ENCODE measurements at regions not wholly inside any gene's neighbourhood (a gene's known extent, or its start where the extent isn't known, plus 50 kb on each side); places are given as distances from the start of the nearest gene placed in this dataset.
"Not testable (repeated sequence)": the region's sequence is repeated elsewhere in the genome, so short reads cannot be mapped to it uniquely, and the experiment has no call there.

- Histone ChIP-seq H3K9me3 (ENCODE audit: control insufficient read depth, low read length) (no peaks in the 10 kb centered on the region), H3K27ac (ENCODE audit: low read depth, low read length, severe bottlenecking) (no peak overlapping the region), H3K36me3 (ENCODE audit: control insufficient read depth, insufficient read depth, low read length) (no peaks in the 10 kb centered on the region), H3K4me1 (ENCODE audit: control insufficient read depth, insufficient read depth, low read length, poor library complexity, severe bottlenecking) (peaks cover 3% of the 10 kb centered on the region), H3K4me3 (ENCODE audit: extremely low read depth, insufficient read depth, low read length, poor library complexity, severe bottlenecking) (no peak overlapping the region)
Measured at GRCh38 chr4:174012886-174013259, 270.6 kb downstream of the FBXO8 start.

GRCh38 chr4:174012135-174012885, 271.2 kb downstream of the FBXO8 start:
- WGBS, 2 experiments (ENCODE audit: insufficient coverage in 2 of 2): 100% methylated on average over 2 to 3 of the region's 4 CpGs
- Histone ChIP-seq H3K9me3 (ENCODE audit: control insufficient read depth, low read length) (no peaks in the 10 kb centered on the region), H3K4me1 (ENCODE audit: control insufficient read depth, insufficient read depth, low read length, poor library complexity, severe bottlenecking) (peaks cover 3% of the 10 kb centered on the region), H3K27ac (ENCODE audit: low read depth, low read length, severe bottlenecking) (no peak overlapping the region), H3K4me3 (ENCODE audit: extremely low read depth, insufficient read depth, low read length, poor library complexity, severe bottlenecking) (no peak overlapping the region), H3K36me3 (ENCODE audit: control insufficient read depth, insufficient read depth, low read length) (no peaks in the 10 kb centered on the region)

- H3K27ac ChIP-seq (ENCODE audit: low read depth, low read length, severe bottlenecking): no peak overlapping the region
- H3K9me3 ChIP-seq (ENCODE audit: control insufficient read depth, low read length): no peaks in the 10 kb centered on the region
- H3K36me3 ChIP-seq (ENCODE audit: control insufficient read depth, insufficient read depth, low read length): no peaks in the 10 kb centered on the region
- H3K4me1 ChIP-seq (ENCODE audit: control insufficient read depth, insufficient read depth, low read length, poor library complexity, severe bottlenecking): peaks cover 3% of the 10 kb centered on the region
- no peak overlapping the region for H3K4me3 ChIP-seq (ENCODE audit: extremely low read depth, insufficient read depth, low read length, poor library complexity, severe bottlenecking)
- WGBS, 2 experiments (ENCODE audit: insufficient coverage in 2 of 2): 77 to 81% methylated on average over 3 of the region's 3 CpGs
Measured at GRCh38 chr4:174010547-174010946, 272.9 kb downstream of the FBXO8 start.

- WGBS, 2 experiments (ENCODE audit: insufficient coverage in 2 of 2): 75 to 100% methylated on average over 1 to 2 of the region's 3 CpGs
- H3K4me3 ChIP-seq (ENCODE audit: extremely low read depth, insufficient read depth, low read length, poor library complexity, severe bottlenecking): no peak overlapping the region
- no peaks in the 10 kb centered on the region for H3K36me3 ChIP-seq (ENCODE audit: control insufficient read depth, insufficient read depth, low read length)
- H3K27ac ChIP-seq (ENCODE audit: low read depth, low read length, severe bottlenecking): peak overlapping the region; percentile 0
- H3K4me1 ChIP-seq (ENCODE audit: control insufficient read depth, insufficient read depth, low read length, poor library complexity, severe bottlenecking): peaks cover 3% of the 10 kb centered on the region
- no peaks in the 10 kb centered on the region for H3K9me3 ChIP-seq (ENCODE audit: control insufficient read depth, low read length)
Measured at GRCh38 chr4:174009686-174010451, 273.6 kb downstream of the FBXO8 start.

- Histone ChIP-seq H3K4me3 (ENCODE audit: extremely low read depth, insufficient read depth, low read length, poor library complexity, severe bottlenecking) (no peak overlapping the region), H3K27ac (ENCODE audit: low read depth, low read length, severe bottlenecking) (peak overlapping the region; percentile 18), H3K9me3 (ENCODE audit: control insufficient read depth, low read length) (no peaks in the 10 kb centered on the region), H3K36me3 (ENCODE audit: control insufficient read depth, insufficient read depth, low read length) (no peaks in the 10 kb centered on the region), H3K4me1 (ENCODE audit: control insufficient read depth, insufficient read depth, low read length, poor library complexity, severe bottlenecking) (peaks cover 3% of the 10 kb centered on the region)
- 100% methylated on average over 1 to 2 of the region's 3 CpGs for WGBS, 2 experiments (ENCODE audit: insufficient coverage in 2 of 2)
Measured at GRCh38 chr4:174005422-174005821, 278.0 kb downstream of the FBXO8 start.

GRCh38 chr4:173998471-173999144, 284.9 kb downstream of the FBXO8 start:
- WGBS, 2 experiments (ENCODE audit: insufficient coverage in 2 of 2): 89% methylated on average over 3 of the region's 6 CpGs

GRCh38 chr4:173995779-173996178, 287.7 kb downstream of the FBXO8 start:
- not testable (repeated sequence) for H3K36me3 ChIP-seq (ENCODE audit: control insufficient read depth, insufficient read depth, low read length); H3K4me3 ChIP-seq (ENCODE audit: extremely low read depth, insufficient read depth, low read length, poor library complexity, severe bottlenecking); H3K27ac ChIP-seq (ENCODE audit: low read depth, low read length, severe bottlenecking); H3K9me3 ChIP-seq (ENCODE audit: control insufficient read depth, low read length); H3K4me1 ChIP-seq (ENCODE audit: control insufficient read depth, insufficient read depth, low read length, poor library complexity, severe bottlenecking)
- 83 to 96% methylated on average over 4 of the region's 4 CpGs for WGBS, 2 experiments (ENCODE audit: insufficient coverage in 2 of 2)

More at GRCh38 chr4:173998471-173999144, 284.9 kb downstream of the FBXO8 start:
- H3K9me3 ChIP-seq (ENCODE audit: control insufficient read depth, low read length): no peaks in the 10 kb centered on the region
- no peaks in the 10 kb centered on the region for H3K36me3 ChIP-seq (ENCODE audit: control insufficient read depth, insufficient read depth, low read length)
- H3K27ac ChIP-seq (ENCODE audit: low read depth, low read length, severe bottlenecking): no peak overlapping the region
- H3K4me3 ChIP-seq (ENCODE audit: extremely low read depth, insufficient read depth, low read length, poor library complexity, severe bottlenecking): no peak overlapping the region
- no peaks in the 10 kb centered on the region for H3K4me1 ChIP-seq (ENCODE audit: control insufficient read depth, insufficient read depth, low read length, poor library complexity, severe bottlenecking)

- 91 to 93% methylated on average over 1 of the region's 3 CpGs for WGBS, 2 experiments (ENCODE audit: insufficient coverage in 2 of 2)
- Histone ChIP-seq H3K9me3 (ENCODE audit: control insufficient read depth, low read length) (no peaks in the 10 kb centered on the region), H3K36me3 (ENCODE audit: control insufficient read depth, insufficient read depth, low read length) (no peaks in the 10 kb centered on the region), H3K4me3 (ENCODE audit: extremely low read depth, insufficient read depth, low read length, poor library complexity, severe bottlenecking) (no peak overlapping the region), H3K27ac (ENCODE audit: low read depth, low read length, severe bottlenecking) (no peak overlapping the region), H3K4me1 (ENCODE audit: control insufficient read depth, insufficient read depth, low read length, poor library complexity, severe bottlenecking) (no peaks in the 10 kb centered on the region)
Measured at GRCh38 chr4:173991814-173992213, 291.7 kb downstream of the FBXO8 start.

GRCh38 chr4:173991316-173991715, 292.2 kb downstream of the FBXO8 start:
- WGBS, 2 experiments (ENCODE audit: insufficient coverage in 2 of 2): no CpG with 5 or more reads among the region's 1 CpG
- H3K4me3 ChIP-seq (ENCODE audit: extremely low read depth, insufficient read depth, low read length, poor library complexity, severe bottlenecking): no peak overlapping the region
- no peaks in the 10 kb centered on the region for H3K4me1 ChIP-seq (ENCODE audit: control insufficient read depth, insufficient read depth, low read length, poor library complexity, severe bottlenecking)
- no peaks in the 10 kb centered on the region for H3K36me3 ChIP-seq (ENCODE audit: control insufficient read depth, insufficient read depth, low read length)
- peak overlapping the region; percentile 57 for H3K27ac ChIP-seq (ENCODE audit: low read depth, low read length, severe bottlenecking)
- no peaks in the 10 kb centered on the region for H3K9me3 ChIP-seq (ENCODE audit: control insufficient read depth, low read length)

- Histone ChIP-seq H3K4me1 (ENCODE audit: control insufficient read depth, insufficient read depth, low read length, poor library complexity, severe bottlenecking) (no peaks in the 10 kb centered on the region), H3K27ac (ENCODE audit: low read depth, low read length, severe bottlenecking) (peak overlapping the region; percentile 57), H3K36me3 (ENCODE audit: control insufficient read depth, insufficient read depth, low read length) (no peaks in the 10 kb centered on the region), H3K9me3 (ENCODE audit: control insufficient read depth, low read length) (no peaks in the 10 kb centered on the region), H3K4me3 (ENCODE audit: extremely low read depth, insufficient read depth, low read length, poor library complexity, severe bottlenecking) (no peak overlapping the region)
- 72 to 77% methylated on average over 8 to 9 of the region's 9 CpGs for WGBS, 2 experiments (ENCODE audit: insufficient coverage in 2 of 2)
Measured at GRCh38 chr4:173990869-173991210, 292.6 kb downstream of the FBXO8 start.

All from mesodermal cell (in vitro differentiated cells).